GM23248 (cell line): ENCODE measurements at regions not wholly inside any gene's neighbourhood (a gene's known extent, or its start where the extent isn't known, plus 50 kb on each side); places are given as distances from the start of the nearest gene placed in this dataset.
"Not testable (repeated sequence)": the region's sequence is repeated elsewhere in the genome, so short reads cannot be mapped to it uniquely, and the experiment has no call there.

Experiments
- EZH2 ChIP-seq: fragments of 200-600 bp; sonication (generic); IDR thresholded peaks from 2 replicates; pipeline ENCODE4 v1.6.1; 2018; ENCODE audit warnings: antibody characterized with exemption, mild to moderate bottlenecking; ENCODE audit not compliant: insufficient read depth, poor library complexity, severe bottlenecking
- EZH2phosphoT487 ChIP-seq: fragments of 200-600 bp; sonication (generic); IDR thresholded peaks from 2 replicates; pipeline ENCODE4 v1.6.1; 2018; ENCODE audit warnings: antibody characterized with exemption, moderate library complexity, mild to moderate bottlenecking, low read depth; ENCODE audit not compliant: insufficient read depth

GRCh38 chr2:110373519-110373918 lies 99.1 kb downstream of the LIMS4 start:
- TF ChIP-seq EZH2, EZH2phosphoT487: not testable (repeated sequence)
